ENCODE measurements at regions not wholly inside any gene's neighbourhood (a gene's known extent, or its start where the extent isn't known, plus 50 kb on each side); places are given as distances from the start of the nearest gene placed in this dataset.

DNA sequence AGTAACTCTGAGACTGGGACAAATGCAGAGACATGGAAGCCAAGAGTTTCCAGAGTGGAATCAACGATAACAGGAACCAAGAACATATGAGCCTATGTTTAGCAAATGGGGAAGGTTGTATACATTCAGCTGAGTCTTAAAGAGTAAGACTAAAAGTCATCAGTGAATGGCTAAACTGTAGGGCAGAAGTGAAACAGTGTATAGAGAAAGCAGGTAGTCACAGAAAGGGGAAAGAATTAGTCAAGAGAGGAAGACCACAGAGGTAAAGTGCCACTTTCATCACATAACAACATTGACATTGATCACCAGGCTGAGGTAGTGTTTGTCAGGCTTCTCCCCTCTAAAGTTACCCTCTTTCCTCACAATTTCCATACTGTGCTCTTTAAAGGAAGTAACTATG, 306.5 kb upstream of the SPTLC3 start:
- TF ChIP-seq POLR2AphosphoS5 (IDR thresholded peaks at IDR 0.05) (no peak), POLR2A (IDR thresholded peaks at IDR 0.05; ENCODE audit: low read depth) (no peak), CTCF (IDR thresholded peaks at IDR 0.05) (no peak)
